PFSK-1 (cell line): ENCODE measurements at regions not wholly inside any gene's neighbourhood (a gene's known extent, or its start where the extent isn't known, plus 50 kb on each side); places are given as distances from the start of the nearest gene placed in this dataset.

Experiments
- FOXP2 ChIP-seq: optimal IDR thresholded peaks from 2 replicates; pipeline ENCODE3; 2011; ENCODE audit warnings: borderline replicate concordance, control low read depth, inconsistent platforms; ENCODE audit not compliant: insufficient read depth; ENCODE audit errors: extremely low read length, extremely low read depth
- POLR2AphosphoS5 ChIP-seq: IDR thresholded peaks from 2 replicates; pipeline ENCODE4 v1.6.1; 2012; ENCODE audit warnings: low read depth, mild to moderate bottlenecking, control low read depth, low read length, moderate library complexity
- SIN3A ChIP-seq: IDR thresholded peaks from 2 replicates; pipeline ENCODE4 v1.6.1; 2012; ENCODE audit warnings: mild to moderate bottlenecking, low read length, moderate library complexity, borderline replicate concordance; ENCODE audit not compliant: insufficient read depth
- TAF1 ChIP-seq: IDR thresholded peaks from 2 replicates; pipeline ENCODE4 v1.6.1; 2012; ENCODE audit warnings: low read length, control low read depth, borderline replicate concordance; ENCODE audit not compliant: insufficient read depth
- TF ChIP-seq, protein P1 (sequence below), 2 experiments: IDR thresholded peaks; 2 replicates each; pipeline versions ENCODE4 v1.6.1 to v1.8.0; 2011 to 2012; ENCODE audit warnings: low read depth in 2 of 2, low read length in 2 of 2, control low read depth in 1 of 2, inconsistent platforms in 1 of 2, mild to moderate bottlenecking in 1 of 2, moderate library complexity in 1 of 2; ENCODE audit not compliant: insufficient read depth in 1 of 2

DNA sequence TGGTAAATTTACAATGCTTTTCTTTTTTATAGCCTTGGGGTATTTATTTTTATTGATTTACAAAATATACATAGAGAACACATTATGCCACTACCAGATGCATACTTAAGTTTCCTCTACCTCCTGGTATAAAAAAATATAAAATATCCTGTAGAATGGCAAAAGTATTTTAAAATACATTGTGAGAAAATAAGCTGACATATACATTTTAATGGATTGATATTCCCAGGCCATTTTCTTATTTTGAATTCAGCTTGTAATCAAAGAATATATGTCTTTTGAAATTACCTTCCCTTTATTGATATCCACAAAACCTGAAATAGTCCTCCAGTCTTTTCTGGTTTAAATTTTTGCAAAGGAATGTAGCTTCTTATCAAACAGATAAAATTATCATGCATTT is 923.9 kb downstream of the CDH18 start:
- TF ChIP-seq SIN3A (no peak), FOXP2 (no peak), TAF1 (no peak), POLR2AphosphoS5 (no peak)
- TF ChIP-seq, protein P1, sequence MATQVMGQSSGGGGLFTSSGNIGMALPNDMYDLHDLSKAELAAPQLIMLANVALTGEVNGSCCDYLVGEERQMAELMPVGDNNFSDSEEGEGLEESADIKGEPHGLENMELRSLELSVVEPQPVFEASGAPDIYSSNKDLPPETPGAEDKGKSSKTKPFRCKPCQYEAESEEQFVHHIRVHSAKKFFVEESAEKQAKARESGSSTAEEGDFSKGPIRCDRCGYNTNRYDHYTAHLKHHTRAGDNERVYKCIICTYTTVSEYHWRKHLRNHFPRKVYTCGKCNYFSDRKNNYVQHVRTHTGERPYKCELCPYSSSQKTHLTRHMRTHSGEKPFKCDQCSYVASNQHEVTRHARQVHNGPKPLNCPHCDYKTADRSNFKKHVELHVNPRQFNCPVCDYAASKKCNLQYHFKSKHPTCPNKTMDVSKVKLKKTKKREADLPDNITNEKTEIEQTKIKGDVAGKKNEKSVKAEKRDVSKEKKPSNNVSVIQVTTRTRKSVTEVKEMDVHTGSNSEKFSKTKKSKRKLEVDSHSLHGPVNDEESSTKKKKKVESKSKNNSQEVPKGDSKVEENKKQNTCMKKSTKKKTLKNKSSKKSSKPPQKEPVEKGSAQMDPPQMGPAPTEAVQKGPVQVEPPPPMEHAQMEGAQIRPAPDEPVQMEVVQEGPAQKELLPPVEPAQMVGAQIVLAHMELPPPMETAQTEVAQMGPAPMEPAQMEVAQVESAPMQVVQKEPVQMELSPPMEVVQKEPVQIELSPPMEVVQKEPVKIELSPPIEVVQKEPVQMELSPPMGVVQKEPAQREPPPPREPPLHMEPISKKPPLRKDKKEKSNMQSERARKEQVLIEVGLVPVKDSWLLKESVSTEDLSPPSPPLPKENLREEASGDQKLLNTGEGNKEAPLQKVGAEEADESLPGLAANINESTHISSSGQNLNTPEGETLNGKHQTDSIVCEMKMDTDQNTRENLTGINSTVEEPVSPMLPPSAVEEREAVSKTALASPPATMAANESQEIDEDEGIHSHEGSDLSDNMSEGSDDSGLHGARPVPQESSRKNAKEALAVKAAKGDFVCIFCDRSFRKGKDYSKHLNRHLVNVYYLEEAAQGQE (IDR thresholded peaks at IDR 0.05; ENCODE audit: insufficient read depth in 1 of 2, low read depth in 2 of 2, low read length in 2 of 2): no peak

DNA sequence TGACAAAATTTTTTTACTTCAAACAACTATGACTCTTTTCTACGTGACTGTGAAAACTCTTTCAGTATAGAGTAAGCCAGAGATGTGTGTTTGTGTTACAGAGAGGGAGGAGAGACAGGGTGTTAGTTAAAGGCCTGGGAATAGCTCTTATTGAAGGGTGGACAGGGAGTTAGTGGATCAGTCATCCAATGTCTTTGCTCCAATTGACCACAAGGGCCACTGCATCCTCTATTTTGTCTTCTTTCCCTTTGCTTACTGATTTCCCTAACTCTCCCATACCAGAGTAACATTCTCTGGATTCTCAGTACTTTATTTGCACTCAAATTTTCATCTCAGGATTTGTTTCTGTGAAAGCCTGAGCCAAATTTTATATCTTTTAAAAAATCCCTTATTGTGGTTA is 920.3 kb downstream of the CDH18 start:
- no peak for TF ChIP-seq TAF1
- no peak for TF ChIP-seq SIN3A
- no peak for TF ChIP-seq FOXP2
- TF ChIP-seq POLR2AphosphoS5: no peak
- TF ChIP-seq, protein P1 (IDR thresholded peaks at IDR 0.05; ENCODE audit: insufficient read depth in 1 of 2, low read depth in 2 of 2, low read length in 2 of 2): no peak

DNA sequence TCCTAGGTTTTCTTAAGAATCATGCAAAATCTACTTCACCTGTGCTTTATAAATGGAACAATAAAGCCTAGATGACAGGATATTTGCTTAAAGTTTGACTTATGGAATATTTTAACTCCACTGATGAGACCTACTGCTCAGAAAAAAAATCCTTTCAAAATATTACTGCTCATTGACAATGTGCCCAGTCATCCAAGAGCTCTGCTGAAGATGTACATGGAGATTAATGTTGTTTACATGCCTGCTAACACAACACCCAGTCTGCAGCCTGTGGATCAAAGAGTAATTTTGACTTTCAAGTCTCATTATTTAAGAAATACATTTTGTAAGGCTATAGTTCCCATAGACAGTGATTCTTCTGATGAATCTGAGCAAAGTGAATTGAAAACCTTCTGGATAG is 889.6 kb downstream of the CDH18 start:
- TF ChIP-seq, protein P1 (IDR thresholded peaks at IDR 0.05; ENCODE audit: insufficient read depth in 1 of 2, low read depth in 2 of 2, low read length in 2 of 2): no peak
- TF ChIP-seq POLR2AphosphoS5 (no peak), TAF1 (no peak), FOXP2 (no peak)

DNA sequence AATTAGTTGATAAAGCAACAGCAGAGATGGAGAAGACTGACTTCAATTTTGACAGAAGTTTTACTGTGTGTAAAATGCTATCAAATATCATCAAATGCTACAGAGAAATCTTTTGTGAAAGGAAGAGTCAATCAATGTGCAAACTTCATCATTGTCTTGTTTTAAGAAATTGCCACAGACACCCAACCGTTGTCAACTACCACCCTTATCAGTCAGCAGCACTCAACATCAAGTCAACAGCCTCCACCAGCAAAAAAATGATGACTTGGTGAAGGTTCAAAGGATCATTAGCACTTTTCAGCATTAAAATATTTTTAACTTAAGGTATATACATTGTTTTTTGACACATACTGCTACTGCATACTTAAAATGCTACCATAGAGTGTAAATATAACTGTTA is 888.8 kb downstream of the CDH18 start:
- TF ChIP-seq SIN3A: no peak
- TF ChIP-seq, protein P1 (IDR thresholded peaks at IDR 0.05; ENCODE audit: insufficient read depth in 1 of 2, low read depth in 2 of 2, low read length in 2 of 2): no peak
- TF ChIP-seq TAF1: no peak
- TF ChIP-seq FOXP2: no peak
- no peak for TF ChIP-seq POLR2AphosphoS5

DNA sequence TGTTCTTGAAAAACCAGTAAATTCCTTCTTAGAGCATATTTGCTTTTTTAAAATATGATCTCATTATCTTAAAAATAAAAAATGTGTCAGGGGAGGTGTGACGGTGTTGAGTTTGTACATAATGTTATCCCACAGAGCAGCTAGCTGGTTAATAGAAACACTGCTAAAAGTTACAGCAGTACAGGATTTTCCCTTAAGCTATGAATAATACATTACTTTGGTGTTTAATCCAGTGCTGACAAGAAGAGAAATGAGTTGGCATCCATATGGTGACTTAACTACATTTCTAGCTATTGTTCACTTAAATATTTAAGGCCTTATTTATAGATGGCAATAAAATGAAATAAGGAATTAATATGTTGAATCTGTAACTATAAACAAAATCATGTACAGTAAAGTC is 883.1 kb downstream of the CDH18 start:
- TF ChIP-seq SIN3A (no peak), POLR2AphosphoS5 (no peak), FOXP2 (no peak), TAF1 (no peak)
- TF ChIP-seq, protein P1 (IDR thresholded peaks at IDR 0.05; ENCODE audit: insufficient read depth in 1 of 2, low read depth in 2 of 2, low read length in 2 of 2): no peak
